ENCODE measurements at regions not wholly inside any gene's neighbourhood (a gene's known extent, or its start where the extent isn't known, plus 50 kb on each side); places are given as distances from the start of the nearest gene placed in this dataset.

GRCh38 chr2:120930236-120930635 lies 194.6 kb downstream of the GLI2 start:
- Histone ChIP-seq H3K27ac (ENCODE audit: low read length in 2 of 2) (no peak overlapping the region), H3K27me3 (replicated peaks in 1 of 4; ENCODE audit: control extremely low read depth in 1 of 4, control insufficient read depth in 3 of 4, insufficient read depth in 4 of 4, low read length in 3 of 4) (no peaks in the 10 kb centered on the region), H3K9ac (ENCODE audit: low read length) (no peak overlapping the region), H3K79me2 (ENCODE audit: control insufficient read depth, insufficient read depth, low read length) (no peaks in the 10 kb centered on the region), H4K20me1 (ENCODE audit: control insufficient read depth, insufficient read depth, low read length, poor library complexity, severe bottlenecking) (no peaks in the 10 kb centered on the region), H3K4me1 (ENCODE audit: control insufficient read depth in 2 of 2, insufficient read depth in 2 of 2, low read length in 2 of 2) (no peaks in the 10 kb centered on the region), H3K9me3 (ENCODE audit: control extremely low read depth in 1 of 3, control insufficient read depth in 2 of 3, insufficient read depth in 1 of 3, low read length in 2 of 3) (peaks cover 0 to 14% (median 0%) of the 10 kb centered on the region in 3 donors), H3K4me3 (ENCODE audit: control extremely low read depth in 1 of 5, extremely low read depth in 1 of 5, insufficient read depth in 1 of 5, low read depth in 2 of 5, low read length in 4 of 5) (no peak overlapping the region), H3K36me3 (replicated peaks in 1 of 2; ENCODE audit: control extremely low read depth in 1 of 2, control insufficient read depth in 1 of 2, extremely low read depth in 1 of 2, insufficient read depth in 2 of 2, low read length in 1 of 2) (no peaks in the 10 kb centered on the region), H2AFZ (ENCODE audit: insufficient read depth, low read depth, low read length, poor library complexity, severe bottlenecking) (no peak overlapping the region), H3K4me2 (replicated peaks; ENCODE audit: low read depth, low read length, poor library complexity, severe bottlenecking) (no peak overlapping the region)
- 89% methylated on average over 8 of the region's 10 CpGs for WGBS (ENCODE audit: insufficient coverage)
- ATAC-seq (ENCODE audit: low read depth): no peak
- peaks cover 2% of the 10 kb centered on the region for H3K9me3 Mint-ChIP-seq (ENCODE audit: insufficient read depth)
- no peak overlapping the region for H3K27ac Mint-ChIP-seq
- TF ChIP-seq EZH2 (IDR thresholded peaks at IDR 0.05; ENCODE audit: borderline replicate concordance, insufficient read depth, low read depth, low read length, poor library complexity, severe bottlenecking): no peak
- no peak for TF ChIP-seq CTCF (IDR thresholded peaks at IDR 0.05)
- H3K27me3 Mint-ChIP-seq: peaks cover 3% of the 10 kb centered on the region
- ChIA-PET CTCF (no interaction called here), POLR2A (no interaction called here)
- no peak overlapping the region for H3K4me3 Mint-ChIP-seq
- no peaks in the 10 kb centered on the region for H3K4me1 Mint-ChIP-seq
- no peak for DNase-seq
- intact Hi-C loops (cut with micrococcal nuclease): no loop called here

- no peak for DNase-seq
- no peak for TF ChIP-seq CTCF (IDR thresholded peaks at IDR 0.05)
- no peak for TF ChIP-seq EZH2 (IDR thresholded peaks at IDR 0.05; ENCODE audit: borderline replicate concordance, insufficient read depth, low read depth, low read length, poor library complexity, severe bottlenecking)
- Histone ChIP-seq H3K27ac (ENCODE audit: low read length in 2 of 2) (no peak overlapping the region), H3K9me3 (ENCODE audit: control extremely low read depth in 1 of 3, control insufficient read depth in 2 of 3, insufficient read depth in 1 of 3, low read length in 2 of 3) (peaks cover 0 to 14% (median 0%) of the 10 kb centered on the region in 3 donors), H3K79me2 (ENCODE audit: control insufficient read depth, insufficient read depth, low read length) (no peaks in the 10 kb centered on the region), H3K36me3 (replicated peaks in 1 of 2; ENCODE audit: control extremely low read depth in 1 of 2, control insufficient read depth in 1 of 2, extremely low read depth in 1 of 2, insufficient read depth in 2 of 2, low read length in 1 of 2) (no peaks in the 10 kb centered on the region), H2AFZ (ENCODE audit: insufficient read depth, low read depth, low read length, poor library complexity, severe bottlenecking) (no peak overlapping the region), H3K27me3 (replicated peaks in 1 of 4; ENCODE audit: control extremely low read depth in 1 of 4, control insufficient read depth in 3 of 4, insufficient read depth in 4 of 4, low read length in 3 of 4) (no peaks in the 10 kb centered on the region), H3K4me1 (ENCODE audit: control insufficient read depth in 2 of 2, insufficient read depth in 2 of 2, low read length in 2 of 2) (no peaks in the 10 kb centered on the region), H4K20me1 (ENCODE audit: control insufficient read depth, insufficient read depth, low read length, poor library complexity, severe bottlenecking) (no peaks in the 10 kb centered on the region), H3K9ac (ENCODE audit: low read length) (no peak overlapping the region), H3K4me3 (ENCODE audit: control extremely low read depth in 1 of 5, extremely low read depth in 1 of 5, insufficient read depth in 1 of 5, low read depth in 2 of 5, low read length in 4 of 5) (no peak overlapping the region), H3K4me2 (replicated peaks; ENCODE audit: low read depth, low read length, poor library complexity, severe bottlenecking) (no peak overlapping the region)
- ChIA-PET CTCF (no interaction called here), POLR2A (no interaction called here)
- no peak for ATAC-seq (ENCODE audit: low read depth)
- Mint-ChIP-seq H3K27me3 (peaks cover 3% of the 10 kb centered on the region), H3K9me3 (ENCODE audit: insufficient read depth) (peaks cover 2% of the 10 kb centered on the region), H3K4me1 (no peaks in the 10 kb centered on the region), H3K4me3 (no peak overlapping the region), H3K27ac (no peak overlapping the region)
- intact Hi-C loops (cut with micrococcal nuclease): no loop called here
- WGBS (ENCODE audit: insufficient coverage): 100% methylated on average over 1 of the region's 3 CpGs
Observed at GRCh38 chr2:120930864-120931263, 195.2 kb downstream of the GLI2 start.

Measured in B cell (primary cell).